HepG2 (cell line): ENCODE measurements at regions not wholly inside any gene's neighbourhood (a gene's known extent, or its start where the extent isn't known, plus 50 kb on each side); places are given as distances from the start of the nearest gene placed in this dataset.

Experiments used
- ATAC-seq: fragments of 200-7000 bp; cut with Tn5 transposase; 3 replicates; pipeline ENCODE4 v1.9.1; 2020; ENCODE audit warnings: mild to moderate bottlenecking, moderate library complexity
- BruUV-seq: library from RNA; stranded (reverse); fragments of 400-500 nt; replicated peaks from 2 replicates; lab custom pipeline; 2021; lab: Mats Ljungman, UMichigan
- CTCF ChIA-PET: fragments of 300-600 bp; formaldehyde crosslinking; extraction: SDS; loops from one replicate; lab custom pipeline; 2021; ENCODE audit warnings: low total read pairs, inconsistent platforms, low intra/inter-chr PET ratio; lab: Yijun Ruan, JAX
- POLR2A ChIA-PET: fragments of 350-600 bp; sonication (Branson Sonifier 250); formaldehyde crosslinking; loops from one replicate; lab custom pipeline; 2020; ENCODE audit warnings: antibody characterized with exemption, inconsistent platforms; lab: Yijun Ruan, JAX
- DNase-seq: peaks from one replicate; pipeline ENCODE4 v3.0.0-alpha.2; 2015; ENCODE audit warnings: low spot score
- FAIRE-seq: peaks from 3 replicates; lab custom pipeline; 2011; peaks lifted over from hg19 to GRCh38; lab: Jason Lieb, UNC
- H2AFZ ChIP-seq: one replicate; pipeline ENCODE4 v1.6.1; 2011; ENCODE audit warnings: low read length, inconsistent platforms
- H3K27ac ChIP-seq: fragments of 300-600 bp; 3 replicates; pipeline ENCODE4 v1.8.0; 2011; ENCODE audit warnings: mixed run types, mild to moderate bottlenecking, mixed read lengths, low read length, inconsistent platforms; ENCODE audit not compliant: insufficient read depth; ENCODE audit errors: extremely low read length
- H3K27me3 ChIP-seq, 2 experiments: fragments of 200-600 bp in 1 of 2; 2 replicates in 1 of 2; 3 replicates in 1 of 2; pipeline versions ENCODE4 v1.6.0 to v1.8.0; 2011; ENCODE audit warnings: low read length in 2 of 2, mild to moderate bottlenecking in 2 of 2, moderate library complexity in 2 of 2, inconsistent platforms in 1 of 2; ENCODE audit not compliant: insufficient read depth in 2 of 2, control insufficient read depth in 1 of 2
- H3K36me3 ChIP-seq, 2 experiments: fragments of 200-600 bp in 1 of 2; replicated peaks in 1 of 2; 2 replicates in 1 of 2; 3 replicates in 1 of 2; pipeline versions ENCODE4 v1.5.1 to v1.8.0; 2011; ENCODE audit warnings: low read length in 2 of 2, inconsistent platforms in 1 of 2; ENCODE audit not compliant: insufficient read depth in 2 of 2, control insufficient read depth in 1 of 2
- H3K4me1 ChIP-seq: 2 replicates; pipeline ENCODE4 v1.5.1; 2012; ENCODE audit warnings: low read length, inconsistent platforms; ENCODE audit not compliant: insufficient read depth
- H3K4me2 ChIP-seq: 2 replicates; pipeline ENCODE4 v1.6.0; 2011; ENCODE audit warnings: low read depth, low read length, inconsistent platforms
- H3K4me3 ChIP-seq, 3 experiments: fragments of 200-600 bp in 1 of 3; sonication (generic), shearing (Covaris generic) in 1 of 3; replicated peaks in 1 of 3; 2 replicates each; pipeline ENCODE4 v1.5.1; 2011 to 2016; ENCODE audit warnings: low read length in 3 of 3, inconsistent platforms in 2 of 3, low read depth in 2 of 3, mild to moderate bottlenecking in 2 of 3, control low read depth in 1 of 3, mixed read lengths in 1 of 3; ENCODE audit not compliant: insufficient read depth in 1 of 3
- H3K79me2 ChIP-seq: one replicate; pipeline ENCODE4 v1.6.1; 2011; ENCODE audit warnings: low read length, inconsistent platforms; ENCODE audit not compliant: insufficient read depth
- H3K9ac ChIP-seq: 2 replicates; pipeline ENCODE4 v1.6.0; 2011; ENCODE audit warnings: mild to moderate bottlenecking, low read depth, low read length, inconsistent platforms; ENCODE audit not compliant: insufficient read depth
- H3K9me3 ChIP-seq: 2 replicates; pipeline ENCODE4 v1.5.1; 2012; ENCODE audit warnings: mild to moderate bottlenecking, low read length
- H4K20me1 ChIP-seq: 2 replicates; pipeline ENCODE4 v1.6.0; 2011; ENCODE audit warnings: inconsistent platforms, mild to moderate bottlenecking, low read length, moderate library complexity; ENCODE audit not compliant: insufficient read depth
- ZNF256 ChIP-seq: sonication (generic); formaldehyde crosslinking; conservative IDR thresholded peaks from 2 replicates; pipeline ENCODE4 v1.4.0; 2020; ENCODE audit warnings: missing genetic modification reagents
- ZNF660 ChIP-seq: sonication (generic); formaldehyde crosslinking; IDR thresholded peaks from 2 replicates; pipeline ENCODE4 v1.5.1; 2020; ENCODE audit warnings: mild to moderate bottlenecking, low read depth, missing genetic modification reagents, borderline replicate concordance
- ZXDC ChIP-seq: sonication (generic); formaldehyde crosslinking; IDR thresholded peaks from 2 replicates; pipeline ENCODE4 v1.5.0; 2020; ENCODE audit warnings: mild to moderate bottlenecking, missing genetic modification reagents
- WGBS: methylation state at CpG from one replicate; pipeline ENCODE4 v1.1.6; 2017; ENCODE audit warnings: low lambda C conversion rate; 5-methylcytosine and 5-hydroxymethylcytosine counted together
- in situ Hi-C: cut with HindIII; loops from 2 replicates; pipeline ENCODE4 v1.10.0; 2017; ENCODE audit warnings: low pct_unique_long_range_greater_than_20kb; ENCODE audit not compliant: extremely low pct_ligation_motif_present
- intact Hi-C: fragments of 100-400 bp; cut with micrococcal nuclease; formaldehyde crosslinking; loops from one replicate; pipeline ENCODE4 v1.10.0; 2022; ENCODE audit not compliant: unreplicated experiment
- TF ChIP-seq, protein P1 (sequence below): sonication (generic); formaldehyde crosslinking; IDR thresholded peaks from 2 replicates; pipeline ENCODE4 v1.5.1; 2020; ENCODE audit warnings: mild to moderate bottlenecking, missing genetic modification reagents, borderline replicate concordance

- Histone ChIP-seq H3K79me2 (no peaks in the 10 kb centered on the region), H3K4me2 (no peak overlapping the region), H3K9ac (no peak overlapping the region), H3K4me1 (no peaks in the 10 kb centered on the region), H3K4me3 (no peak overlapping the region), H3K9me3 (no peaks in the 10 kb centered on the region), H3K27me3 (no peaks in the 10 kb centered on the region), H3K27ac (no peak overlapping the region), H3K36me3 (no peaks in the 10 kb centered on the region), H2AFZ (no peak overlapping the region), H4K20me1 (no peaks in the 10 kb centered on the region)
- intact Hi-C loops (no loop called here), in situ Hi-C loops (no loop called here)
- no TSS peak for BruUV-seq
- WGBS = 0% methylated on average over 1 of the region's 3 CpGs
- POLR2A ChIA-PET = no interaction called here
- DNase-seq = no peak
- CTCF ChIA-PET = no interaction called here
- FAIRE-seq = no peak
- TF ChIP-seq, protein P1, sequence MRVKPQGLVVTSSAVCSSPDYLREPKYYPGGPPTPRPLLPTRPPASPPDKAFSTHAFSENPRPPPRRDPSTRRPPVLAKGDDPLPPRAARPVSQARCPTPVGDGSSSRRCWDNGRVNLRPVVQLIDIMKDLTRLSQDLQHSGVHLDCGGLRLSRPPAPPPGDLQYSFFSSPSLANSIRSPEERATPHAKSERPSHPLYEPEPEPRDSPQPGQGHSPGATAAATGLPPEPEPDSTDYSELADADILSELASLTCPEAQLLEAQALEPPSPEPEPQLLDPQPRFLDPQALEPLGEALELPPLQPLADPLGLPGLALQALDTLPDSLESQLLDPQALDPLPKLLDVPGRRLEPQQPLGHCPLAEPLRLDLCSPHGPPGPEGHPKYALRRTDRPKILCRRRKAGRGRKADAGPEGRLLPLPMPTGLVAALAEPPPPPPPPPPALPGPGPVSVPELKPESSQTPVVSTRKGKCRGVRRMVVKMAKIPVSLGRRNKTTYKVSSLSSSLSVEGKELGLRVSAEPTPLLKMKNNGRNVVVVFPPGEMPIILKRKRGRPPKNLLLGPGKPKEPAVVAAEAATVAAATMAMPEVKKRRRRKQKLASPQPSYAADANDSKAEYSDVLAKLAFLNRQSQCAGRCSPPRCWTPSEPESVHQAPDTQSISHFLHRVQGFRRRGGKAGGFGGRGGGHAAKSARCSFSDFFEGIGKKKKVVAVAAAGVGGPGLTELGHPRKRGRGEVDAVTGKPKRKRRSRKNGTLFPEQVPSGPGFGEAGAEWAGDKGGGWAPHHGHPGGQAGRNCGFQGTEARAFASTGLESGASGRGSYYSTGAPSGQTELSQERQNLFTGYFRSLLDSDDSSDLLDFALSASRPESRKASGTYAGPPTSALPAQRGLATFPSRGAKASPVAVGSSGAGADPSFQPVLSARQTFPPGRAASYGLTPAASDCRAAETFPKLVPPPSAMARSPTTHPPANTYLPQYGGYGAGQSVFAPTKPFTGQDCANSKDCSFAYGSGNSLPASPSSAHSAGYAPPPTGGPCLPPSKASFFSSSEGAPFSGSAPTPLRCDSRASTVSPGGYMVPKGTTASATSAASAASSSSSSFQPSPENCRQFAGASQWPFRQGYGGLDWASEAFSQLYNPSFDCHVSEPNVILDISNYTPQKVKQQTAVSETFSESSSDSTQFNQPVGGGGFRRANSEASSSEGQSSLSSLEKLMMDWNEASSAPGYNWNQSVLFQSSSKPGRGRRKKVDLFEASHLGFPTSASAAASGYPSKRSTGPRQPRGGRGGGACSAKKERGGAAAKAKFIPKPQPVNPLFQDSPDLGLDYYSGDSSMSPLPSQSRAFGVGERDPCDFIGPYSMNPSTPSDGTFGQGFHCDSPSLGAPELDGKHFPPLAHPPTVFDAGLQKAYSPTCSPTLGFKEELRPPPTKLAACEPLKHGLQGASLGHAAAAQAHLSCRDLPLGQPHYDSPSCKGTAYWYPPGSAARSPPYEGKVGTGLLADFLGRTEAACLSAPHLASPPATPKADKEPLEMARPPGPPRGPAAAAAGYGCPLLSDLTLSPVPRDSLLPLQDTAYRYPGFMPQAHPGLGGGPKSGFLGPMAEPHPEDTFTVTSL (CRISPR knock-in tag) = no peak
- no peak for TF ChIP-seq ZXDC (CRISPR knock-in tag)
- TF ChIP-seq ZNF256 = no peak
- no peak for TF ChIP-seq ZNF660 (CRISPR knock-in tag)
- no peak for ATAC-seq
Observed at GRCh38 chrX:19237901-19238300, 105.8 kb upstream of the PDHA1 start.
